ENCODE measurements at regions not wholly inside any gene's neighbourhood (a gene's known extent, or its start where the extent isn't known, plus 50 kb on each side); places are given as distances from the start of the nearest gene placed in this dataset.

- TF ChIP-seq CTCF (conservative IDR thresholded peaks at IDR 0.05; ENCODE audit: low read depth, low read length) (peak; percentile 66), EZH2 (IDR thresholded peaks at IDR 0.05; ENCODE audit: borderline replicate concordance, low read depth, low read length, poor library complexity, severe bottlenecking) (no peak)
Measured at GRCh38 chr12:59164991-59165718, 244.9 kb upstream of the LRIG3 start.
